SU-DHL-6 (cell line): ENCODE measurements at regions not wholly inside any gene's neighbourhood (a gene's known extent, or its start where the extent isn't known, plus 50 kb on each side); places are given as distances from the start of the nearest gene placed in this dataset.

ENCODE experiments used
- EZH2phosphoT487 ChIP-seq: fragments of 200-600 bp; sonication (generic), shearing (Covaris generic); conservative IDR thresholded peaks from 2 replicates; pipeline ENCODE4 v1.6.1; 2018; ENCODE audit warnings: mild to moderate bottlenecking, antibody characterized with exemption, low read length, moderate library complexity, mixed read lengths
- TF ChIP-seq, protein P1 (sequence below): fragments of 200-600 bp; sonication (generic); IDR thresholded peaks from one replicate; pipeline ENCODE4 v1.5.1; 2017; ENCODE audit warnings: antibody characterized with exemption, mild to moderate bottlenecking, low read length, moderate library complexity; ENCODE audit not compliant: insufficient read depth, poor library complexity, severe bottlenecking

DNA sequence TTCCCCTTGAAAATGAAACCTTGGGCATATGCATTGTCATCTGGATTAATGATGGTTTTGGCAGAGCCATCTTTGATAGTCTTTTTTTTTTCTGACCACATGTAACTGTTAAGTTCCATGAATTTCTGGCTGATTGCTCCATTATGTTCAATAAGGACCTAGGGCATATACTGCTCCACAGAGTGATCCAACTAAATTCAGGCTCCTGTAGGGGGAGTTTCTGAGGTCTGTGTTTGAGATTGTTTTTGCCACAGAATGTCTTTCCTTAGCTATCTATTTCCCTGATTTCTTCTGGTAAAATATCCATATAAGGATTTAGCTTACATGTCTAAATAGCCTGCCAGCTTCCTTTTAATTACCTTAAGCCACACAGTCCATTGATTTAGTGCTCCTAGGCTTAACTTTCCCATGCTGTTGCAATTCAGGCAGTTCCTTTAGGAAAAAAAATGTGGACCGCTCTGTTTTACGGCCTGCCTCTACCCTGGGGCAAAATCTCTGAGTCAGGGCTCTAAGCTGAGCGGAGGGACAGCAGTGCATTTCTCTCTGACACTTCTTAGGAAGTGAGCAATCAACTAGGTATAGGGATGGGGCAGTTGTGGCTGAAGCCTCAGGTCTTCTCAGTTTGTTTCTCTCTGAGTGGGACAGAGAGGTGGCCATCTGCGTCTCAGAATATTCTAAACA, 796.2 kb downstream of the NR2F2 start:
- TF ChIP-seq, protein P1, sequence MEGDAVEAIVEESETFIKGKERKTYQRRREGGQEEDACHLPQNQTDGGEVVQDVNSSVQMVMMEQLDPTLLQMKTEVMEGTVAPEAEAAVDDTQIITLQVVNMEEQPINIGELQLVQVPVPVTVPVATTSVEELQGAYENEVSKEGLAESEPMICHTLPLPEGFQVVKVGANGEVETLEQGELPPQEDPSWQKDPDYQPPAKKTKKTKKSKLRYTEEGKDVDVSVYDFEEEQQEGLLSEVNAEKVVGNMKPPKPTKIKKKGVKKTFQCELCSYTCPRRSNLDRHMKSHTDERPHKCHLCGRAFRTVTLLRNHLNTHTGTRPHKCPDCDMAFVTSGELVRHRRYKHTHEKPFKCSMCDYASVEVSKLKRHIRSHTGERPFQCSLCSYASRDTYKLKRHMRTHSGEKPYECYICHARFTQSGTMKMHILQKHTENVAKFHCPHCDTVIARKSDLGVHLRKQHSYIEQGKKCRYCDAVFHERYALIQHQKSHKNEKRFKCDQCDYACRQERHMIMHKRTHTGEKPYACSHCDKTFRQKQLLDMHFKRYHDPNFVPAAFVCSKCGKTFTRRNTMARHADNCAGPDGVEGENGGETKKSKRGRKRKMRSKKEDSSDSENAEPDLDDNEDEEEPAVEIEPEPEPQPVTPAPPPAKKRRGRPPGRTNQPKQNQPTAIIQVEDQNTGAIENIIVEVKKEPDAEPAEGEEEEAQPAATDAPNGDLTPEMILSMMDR, result no peak
- TF ChIP-seq EZH2phosphoT487, result no peak
